ENCODE measurements at regions not wholly inside any gene's neighbourhood (a gene's known extent, or its start where the extent isn't known, plus 50 kb on each side); places are given as distances from the start of the nearest gene placed in this dataset.
"Not testable (repeated sequence)": the region's sequence is repeated elsewhere in the genome, so short reads cannot be mapped to it uniquely, and the experiment has no call there.

- Histone ChIP-seq H3K9me3 (ENCODE audit: low read depth, low read length, poor library complexity, severe bottlenecking) (no peaks in the 10 kb centered on the region), H3K4me1 (ENCODE audit: insufficient read depth, low read length, poor library complexity, severe bottlenecking) (peaks cover 12% of the 10 kb centered on the region), H3K4me3 (ENCODE audit: low read depth, low read length, poor library complexity, severe bottlenecking) (no peak overlapping the region), H3K27me3 (replicated peaks; ENCODE audit: insufficient read depth, low read depth, low read length, poor library complexity) (no peaks in the 10 kb centered on the region), H3K27ac (ENCODE audit: low read depth, low read length, poor library complexity, severe bottlenecking) (no peak overlapping the region), H3K36me3 (ENCODE audit: insufficient read depth, low read length, poor library complexity, severe bottlenecking) (no peaks in the 10 kb centered on the region)
- ChIA-PET CTCF (no interaction called here), POLR2A (ENCODE audit: low non-redundant PET) (no interaction called here)
- BruUV-seq (replicated peaks) = no TSS peak
- DNase-seq (ENCODE audit: low spot score) = no peak
- TF ChIP-seq, protein P1, sequence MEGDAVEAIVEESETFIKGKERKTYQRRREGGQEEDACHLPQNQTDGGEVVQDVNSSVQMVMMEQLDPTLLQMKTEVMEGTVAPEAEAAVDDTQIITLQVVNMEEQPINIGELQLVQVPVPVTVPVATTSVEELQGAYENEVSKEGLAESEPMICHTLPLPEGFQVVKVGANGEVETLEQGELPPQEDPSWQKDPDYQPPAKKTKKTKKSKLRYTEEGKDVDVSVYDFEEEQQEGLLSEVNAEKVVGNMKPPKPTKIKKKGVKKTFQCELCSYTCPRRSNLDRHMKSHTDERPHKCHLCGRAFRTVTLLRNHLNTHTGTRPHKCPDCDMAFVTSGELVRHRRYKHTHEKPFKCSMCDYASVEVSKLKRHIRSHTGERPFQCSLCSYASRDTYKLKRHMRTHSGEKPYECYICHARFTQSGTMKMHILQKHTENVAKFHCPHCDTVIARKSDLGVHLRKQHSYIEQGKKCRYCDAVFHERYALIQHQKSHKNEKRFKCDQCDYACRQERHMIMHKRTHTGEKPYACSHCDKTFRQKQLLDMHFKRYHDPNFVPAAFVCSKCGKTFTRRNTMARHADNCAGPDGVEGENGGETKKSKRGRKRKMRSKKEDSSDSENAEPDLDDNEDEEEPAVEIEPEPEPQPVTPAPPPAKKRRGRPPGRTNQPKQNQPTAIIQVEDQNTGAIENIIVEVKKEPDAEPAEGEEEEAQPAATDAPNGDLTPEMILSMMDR (conservative IDR thresholded peaks at IDR 0.05; ENCODE audit: low read depth, low read length) = no peak
- intact Hi-C loops (cut with micrococcal nuclease; ENCODE audit: unreplicated experiment) = no loop called here
Measured at GRCh38 chr7:131637859-131638258, 81.4 kb upstream of the PODXL start.

GRCh38 chr7:131636092-131636491, 79.7 kb upstream of the PODXL start:
- ChIA-PET POLR2A (ENCODE audit: low non-redundant PET) (no interaction called here), CTCF (no interaction called here)
- Histone ChIP-seq H3K4me1 (ENCODE audit: insufficient read depth, low read length, poor library complexity, severe bottlenecking) (peaks cover 12% of the 10 kb centered on the region), H3K27me3 (replicated peaks; ENCODE audit: insufficient read depth, low read depth, low read length, poor library complexity) (no peaks in the 10 kb centered on the region), H3K4me3 (ENCODE audit: low read depth, low read length, poor library complexity, severe bottlenecking) (no peak overlapping the region), H3K27ac (ENCODE audit: low read depth, low read length, poor library complexity, severe bottlenecking) (no peak overlapping the region), H3K36me3 (ENCODE audit: insufficient read depth, low read length, poor library complexity, severe bottlenecking) (no peaks in the 10 kb centered on the region), H3K9me3 (ENCODE audit: low read depth, low read length, poor library complexity, severe bottlenecking) (no peaks in the 10 kb centered on the region)
- intact Hi-C loops (cut with micrococcal nuclease; ENCODE audit: unreplicated experiment) = no loop called here
- BruUV-seq (replicated peaks) = no TSS peak
- no peak for DNase-seq (ENCODE audit: low spot score)
- TF ChIP-seq, protein P1 (conservative IDR thresholded peaks at IDR 0.05; ENCODE audit: low read depth, low read length) = no peak
- TF ChIP-seq EZH2 (IDR thresholded peaks at IDR 0.05; ENCODE audit: borderline replicate concordance, low read depth, low read length, poor library complexity, severe bottlenecking) = no peak

GRCh38 chr7:131634197-131634596, 77.8 kb upstream of the PODXL start:
- DNase-seq (ENCODE audit: low spot score) = peak; percentile 19
- H3K4me1 ChIP-seq (ENCODE audit: insufficient read depth, low read length, poor library complexity, severe bottlenecking) = peaks cover 12% of the 10 kb centered on the region
- H3K4me3 ChIP-seq (ENCODE audit: low read depth, low read length, poor library complexity, severe bottlenecking); H3K36me3 ChIP-seq (ENCODE audit: insufficient read depth, low read length, poor library complexity, severe bottlenecking); intact Hi-C loops (cut with micrococcal nuclease; ENCODE audit: unreplicated experiment); H3K27me3 ChIP-seq (replicated peaks; ENCODE audit: insufficient read depth, low read depth, low read length, poor library complexity); POLR2A ChIA-PET (ENCODE audit: low non-redundant PET); BruUV-seq (replicated peaks); CTCF ChIA-PET; H3K9me3 ChIP-seq (ENCODE audit: low read depth, low read length, poor library complexity, severe bottlenecking); H3K27ac ChIP-seq (ENCODE audit: low read depth, low read length, poor library complexity, severe bottlenecking): not testable (repeated sequence)

GRCh38 chr7:131633342-131633843, 77.0 kb upstream of the PODXL start:
- H3K36me3 ChIP-seq (ENCODE audit: insufficient read depth, low read length, poor library complexity, severe bottlenecking) = no peaks in the 10 kb centered on the region
- no peaks in the 10 kb centered on the region for H3K27me3 ChIP-seq (replicated peaks; ENCODE audit: insufficient read depth, low read depth, low read length, poor library complexity)
- no peak for TF ChIP-seq EZH2 (IDR thresholded peaks at IDR 0.05; ENCODE audit: borderline replicate concordance, low read depth, low read length, poor library complexity, severe bottlenecking)
- TF ChIP-seq, protein P1 (conservative IDR thresholded peaks at IDR 0.05; ENCODE audit: low read depth, low read length) = no peak
- peaks cover 12% of the 10 kb centered on the region for H3K4me1 ChIP-seq (ENCODE audit: insufficient read depth, low read length, poor library complexity, severe bottlenecking)
- no TSS peak for BruUV-seq (replicated peaks)
- DNase-seq (ENCODE audit: low spot score) = peak; percentile 79
- H3K27ac ChIP-seq (ENCODE audit: low read depth, low read length, poor library complexity, severe bottlenecking) = peak overlapping the region; percentile 39
- no peaks in the 10 kb centered on the region for H3K9me3 ChIP-seq (ENCODE audit: low read depth, low read length, poor library complexity, severe bottlenecking)
- intact Hi-C loops (cut with micrococcal nuclease; ENCODE audit: unreplicated experiment) = no loop called here
- POLR2A ChIA-PET (ENCODE audit: low non-redundant PET) = no interaction called here
- CTCF ChIA-PET = no interaction called here
- H3K4me3 ChIP-seq (ENCODE audit: low read depth, low read length, poor library complexity, severe bottlenecking) = no peak overlapping the region

Measured in A673 (cell line).